ENCODE measurements at regions not wholly inside any gene's neighbourhood (a gene's known extent, or its start where the extent isn't known, plus 50 kb on each side); places are given as distances from the start of the nearest gene placed in this dataset.

DNA sequence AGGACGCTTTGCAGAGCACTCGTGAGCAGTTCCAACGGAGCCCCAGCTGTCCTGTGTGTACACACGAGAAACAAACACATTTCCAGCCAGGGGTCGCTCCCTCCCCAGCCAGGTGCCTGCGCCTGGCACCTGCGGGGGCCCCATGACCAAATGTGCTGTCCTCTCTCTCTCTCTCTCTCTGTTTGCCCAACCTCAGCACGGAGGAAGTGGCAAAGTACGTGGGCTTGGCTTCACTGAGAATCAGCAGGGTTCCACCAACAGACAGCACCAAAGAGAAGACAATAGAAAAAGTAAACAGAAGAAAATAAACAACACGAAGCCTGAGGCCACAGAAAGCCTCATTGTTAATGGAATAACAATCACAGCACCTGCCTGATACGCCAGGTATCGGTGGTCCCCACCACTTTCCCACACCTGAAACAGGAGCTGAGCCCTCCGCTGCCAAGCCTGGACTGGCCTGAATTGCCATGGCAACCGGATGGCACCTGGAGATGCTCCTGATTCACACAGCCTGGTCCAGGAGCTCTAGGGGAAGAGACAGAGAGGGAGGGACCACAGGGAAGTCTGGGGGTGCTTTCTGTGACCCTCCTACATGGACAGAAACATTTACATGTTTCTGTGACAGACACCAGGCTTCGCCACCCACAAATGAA, 103.9 kb upstream of the CACNA1A start:
- DNase-seq, result no peak
- no peak for TF ChIP-seq CTCF (IDR thresholded peaks at IDR 0.05; ENCODE audit: partially characterized antibody, unreplicated experiment)
- Mint-ChIP-seq H3K27me3 (ENCODE audit: unreplicated experiment) (no peaks in the 10 kb centered on the region), H3K27ac (ENCODE audit: unreplicated experiment) (no peak overlapping the region), H3K9me3 (ENCODE audit: unreplicated experiment) (no peaks in the 10 kb centered on the region), H3K4me1 (ENCODE audit: low read depth, unreplicated experiment) (peaks cover 11% of the 10 kb centered on the region), H3K36me3 (ENCODE audit: unreplicated experiment) (no peaks in the 10 kb centered on the region), H3K4me3 (ENCODE audit: unreplicated experiment) (no peak overlapping the region)

DNA sequence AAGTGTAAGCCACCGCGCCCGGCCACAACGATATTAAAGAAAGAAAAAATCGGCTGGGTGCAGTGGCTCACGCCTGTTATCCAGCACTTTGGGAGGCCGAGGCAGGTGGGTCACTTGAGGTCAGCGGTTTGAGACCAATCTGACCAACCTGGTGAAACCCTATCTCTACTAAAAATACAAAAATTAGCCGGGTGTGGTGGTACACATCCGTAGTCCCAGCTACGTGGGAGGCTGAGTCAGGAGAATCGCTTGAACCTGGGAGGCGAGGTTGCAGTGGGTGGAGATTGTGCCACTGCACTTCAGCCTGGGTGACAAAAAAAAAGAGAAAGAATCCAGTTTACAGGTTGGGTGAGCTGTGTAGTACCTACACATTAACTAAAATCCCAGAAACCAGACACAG, 99.9 kb upstream of the CACNA1A start:
- H3K4me3 Mint-ChIP-seq (ENCODE audit: unreplicated experiment), result no peak overlapping the region
- peaks cover 2% of the 10 kb centered on the region for H3K27me3 Mint-ChIP-seq (ENCODE audit: unreplicated experiment)
- no peak for TF ChIP-seq CTCF (IDR thresholded peaks at IDR 0.05; ENCODE audit: partially characterized antibody, unreplicated experiment)
- H3K4me1 Mint-ChIP-seq (ENCODE audit: low read depth, unreplicated experiment), result peaks cover 5% of the 10 kb centered on the region
- no peak for DNase-seq
- H3K36me3 Mint-ChIP-seq (ENCODE audit: unreplicated experiment), result no peaks in the 10 kb centered on the region
- no peak overlapping the region for H3K27ac Mint-ChIP-seq (ENCODE audit: unreplicated experiment)
- no peaks in the 10 kb centered on the region for H3K9me3 Mint-ChIP-seq (ENCODE audit: unreplicated experiment)

DNA sequence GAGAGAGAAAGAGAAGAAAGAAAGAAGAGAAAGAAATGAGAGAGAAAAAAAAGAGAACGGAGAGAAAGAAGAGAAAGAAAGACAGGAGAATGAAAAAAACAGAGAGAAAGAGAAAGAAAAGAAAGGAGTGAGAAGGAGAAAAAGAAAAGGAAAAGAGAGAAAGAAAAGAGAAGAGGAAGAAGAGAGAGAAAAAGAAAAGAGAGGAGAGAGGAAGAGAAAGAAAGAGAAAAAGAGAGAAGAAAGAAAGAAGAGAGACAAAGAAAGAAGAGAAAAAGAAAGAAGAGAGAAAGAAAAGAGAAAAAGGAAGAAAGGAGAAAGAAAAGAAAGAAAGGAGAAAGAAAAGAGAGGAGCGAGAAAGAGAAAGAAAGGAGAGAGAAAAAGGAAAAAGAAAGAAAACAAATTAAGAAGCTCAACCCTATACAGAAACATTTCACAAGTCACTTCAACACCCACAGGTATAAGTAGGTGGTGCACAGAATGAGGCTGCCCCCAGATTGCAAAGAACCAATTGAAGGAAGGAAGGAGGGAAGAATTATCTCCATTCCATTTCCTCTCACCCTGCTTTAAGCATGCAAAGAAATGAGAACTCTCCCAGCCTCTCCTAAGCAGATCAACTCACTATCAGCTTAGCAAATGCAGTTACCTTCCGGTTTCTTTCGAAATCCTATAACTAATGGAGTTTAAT, 98.8 kb upstream of the CACNA1A start:
- Mint-ChIP-seq H3K4me3 (ENCODE audit: unreplicated experiment) (no peak overlapping the region), H3K9me3 (ENCODE audit: unreplicated experiment) (no peaks in the 10 kb centered on the region), H3K27me3 (ENCODE audit: unreplicated experiment) (peaks cover 2% of the 10 kb centered on the region), H3K27ac (ENCODE audit: unreplicated experiment) (no peak overlapping the region), H3K4me1 (ENCODE audit: low read depth, unreplicated experiment) (peaks cover 5% of the 10 kb centered on the region), H3K36me3 (ENCODE audit: unreplicated experiment) (no peaks in the 10 kb centered on the region)
- no peak for DNase-seq
- no peak for TF ChIP-seq CTCF (IDR thresholded peaks at IDR 0.05; ENCODE audit: partially characterized antibody, unreplicated experiment)

DNA sequence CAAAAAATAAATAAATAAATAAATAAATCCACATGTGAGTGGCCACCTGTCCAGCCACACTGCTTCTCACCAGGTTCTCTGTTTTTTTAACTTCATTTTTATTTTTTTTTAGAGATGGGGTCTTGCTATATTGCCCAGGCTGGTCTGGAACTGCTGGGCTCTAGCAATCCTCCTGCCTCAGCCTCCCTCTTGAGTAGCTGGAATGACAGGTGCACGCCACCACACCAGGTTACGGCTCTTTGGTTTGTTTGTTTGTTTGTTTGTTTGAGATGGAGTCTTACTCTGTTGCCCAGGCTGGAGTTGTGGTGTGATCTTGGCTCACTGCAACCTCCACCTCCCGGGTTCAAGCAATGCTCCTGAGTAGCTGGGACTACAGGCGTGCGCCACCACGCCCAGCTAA, 94.5 kb upstream of the CACNA1A start:
- Mint-ChIP-seq H3K27me3 (ENCODE audit: unreplicated experiment) (peaks cover 2% of the 10 kb centered on the region), H3K36me3 (ENCODE audit: unreplicated experiment) (no peaks in the 10 kb centered on the region), H3K4me1 (ENCODE audit: low read depth, unreplicated experiment) (peaks cover 4% of the 10 kb centered on the region), H3K4me3 (ENCODE audit: unreplicated experiment) (no peak overlapping the region), H3K27ac (ENCODE audit: unreplicated experiment) (no peak overlapping the region), H3K9me3 (ENCODE audit: unreplicated experiment) (no peaks in the 10 kb centered on the region)
- no peak for TF ChIP-seq CTCF (IDR thresholded peaks at IDR 0.05; ENCODE audit: partially characterized antibody, unreplicated experiment)
- no peak for DNase-seq

- no peak for DNase-seq
- Mint-ChIP-seq H3K36me3 (ENCODE audit: unreplicated experiment) (no peaks in the 10 kb centered on the region), H3K4me1 (ENCODE audit: low read depth, unreplicated experiment) (peaks cover 3% of the 10 kb centered on the region), H3K27ac (ENCODE audit: unreplicated experiment) (peak overlapping the region; percentile 22), H3K27me3 (ENCODE audit: unreplicated experiment) (peaks cover 2% of the 10 kb centered on the region), H3K4me3 (ENCODE audit: unreplicated experiment) (no peak overlapping the region), H3K9me3 (ENCODE audit: unreplicated experiment) (peaks cover 1% of the 10 kb centered on the region)
- TF ChIP-seq CTCF (IDR thresholded peaks at IDR 0.05; ENCODE audit: partially characterized antibody, unreplicated experiment), result no peak
Measured at GRCh38 chr19:13600091-13600490, 93.8 kb upstream of the CACNA1A start.
